G401 (cell line): ENCODE measurements at regions not wholly inside any gene's neighbourhood (a gene's known extent, or its start where the extent isn't known, plus 50 kb on each side); places are given as distances from the start of the nearest gene placed in this dataset.
A peak's percentile ranks its signal among the peaks of the same experiment; 100 is the strongest.

Experiments used
- DNase-seq: peaks from one replicate; pipeline ENCODE4 v3.0.0-alpha.2; 2015; ENCODE audit warnings: low spot score
- in situ Hi-C: cut with HindIII; loops from 2 replicates; pipeline ENCODE4 v1.10.0; 2016; ENCODE audit warnings: low sequenced_read_pairs, mixed read lengths

GRCh38 chr3:186414735-186415419 is 52.8 kb upstream of the DGKG start:
- in situ Hi-C loops: no loop called here
- peak; percentile 42 for DNase-seq

GRCh38 chr3:186413615-186414415 is 51.8 kb upstream of the DGKG start:
- in situ Hi-C loops: no loop called here
- DNase-seq: peak; percentile 95

- no peak for DNase-seq
- in situ Hi-C loops: no loop called here
These were observed 50.0 kb upstream of the DGKG start for GRCh38 chr3:186411994-186412393.
